Transverse colon (tissue), 3 donors: ENCODE measurements at regions not wholly inside any gene's neighbourhood (a gene's known extent, or its start where the extent isn't known, plus 50 kb on each side); places are given as distances from the start of the nearest gene placed in this dataset.

Experiments
- CTCF ChIP-seq, 5 experiments: fragments of 200-600 bp in 3 of 5; fragments of 450-650 bp in 2 of 5; sonication (generic) in 3 of 5; IDR thresholded peaks; 1 replicate in 2 of 5; 2 replicates in 3 of 5; pipeline ENCODE4 v1.5.1; 2016 to 2017; ENCODE audit warnings: antibody characterized with exemption in 5 of 5, inconsistent platforms in 3 of 5, mild to moderate bottlenecking in 2 of 5, moderate library complexity in 1 of 5
- EP300 ChIP-seq: sonication (generic); formaldehyde crosslinking; IDR thresholded peaks from one replicate; pipeline ENCODE4 v1.6.1; 2017; ENCODE audit warnings: antibody characterized with exemption, low read depth

- TF ChIP-seq EP300 (no peak), CTCF (IDR thresholded peaks at IDR 0.05) (no peak)
Observed at GRCh38 chr4:31275906-31276305, 555.7 kb downstream of the PCDH7 start.
